Gastrocnemius medialis (tissue), 4 donors: ENCODE measurements at regions not wholly inside any gene's neighbourhood (a gene's known extent, or its start where the extent isn't known, plus 50 kb on each side); places are given as distances from the start of the nearest gene placed in this dataset.

Experiments used
- CTCF ChIP-seq, 5 experiments: fragments of 450-650 bp in 3 of 5; fragments of 200-600 bp in 2 of 5; sonication (generic) in 2 of 5; IDR thresholded peaks in 4 of 5; conservative IDR thresholded peaks in 1 of 5; 1 replicate in 4 of 5; 2 replicates in 1 of 5; pipeline ENCODE4 v1.5.1; 2016 to 2019; ENCODE audit warnings: antibody characterized with exemption in 5 of 5, mild to moderate bottlenecking in 3 of 5, moderate library complexity in 3 of 5
- POLR2A ChIP-seq, 2 donors: fragments of 450-650 bp; IDR thresholded peaks; one replicate each; pipeline ENCODE4 v1.6.1; 2017; ENCODE audit warnings: antibody characterized with exemption in 2 of 2, mild to moderate bottlenecking in 2 of 2, moderate library complexity in 2 of 2

GRCh38 chr1:71311376-71311775 is 230.5 kb upstream of the ZRANB2 start:
- TF ChIP-seq CTCF (IDR thresholded peaks at IDR 0.05 in 4 of 5, conservative IDR thresholded peaks at IDR 0.05 in 1 of 5) (no peak), POLR2A (IDR thresholded peaks at IDR 0.05) (no peak)
